ENCODE measurements at regions not wholly inside any gene's neighbourhood (a gene's known extent, or its start where the extent isn't known, plus 50 kb on each side); places are given as distances from the start of the nearest gene placed in this dataset.

DNA sequence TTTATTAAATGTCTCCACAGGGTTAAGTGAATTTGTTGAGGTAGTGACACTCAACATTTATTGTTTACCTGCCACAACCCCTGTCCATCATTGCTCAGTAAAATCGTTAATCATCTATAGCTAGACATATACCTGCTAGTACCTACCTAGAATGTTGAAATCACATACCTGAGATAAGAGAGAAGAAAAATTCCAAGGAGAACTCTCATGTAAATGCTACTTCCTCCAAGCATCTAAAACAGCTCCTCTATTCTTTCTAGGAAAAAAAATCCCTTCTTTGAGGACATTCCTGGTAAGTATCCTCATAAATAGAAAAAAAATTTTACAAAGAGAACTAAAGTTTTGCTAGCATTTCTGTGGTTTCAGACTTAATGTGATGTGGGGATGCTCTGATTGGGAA is 325.1 kb downstream of the DAD1 start:
- TF ChIP-seq MTF2 (CRISPR knock-in tag; IDR thresholded peaks at IDR 0.05; ENCODE audit: borderline replicate concordance) (no peak), ZFP82 (CRISPR knock-in tag; IDR thresholded peaks at IDR 0.05; ENCODE audit: borderline replicate concordance) (no peak), NFIC (IDR thresholded peaks at IDR 0.05; ENCODE audit: low read length) (no peak), DNMT1 (CRISPR knock-in tag; IDR thresholded peaks at IDR 0.05) (no peak), ZNF782 (CRISPR knock-in tag; IDR thresholded peaks at IDR 0.05; ENCODE audit: borderline replicate concordance) (no peak), MXI1 (IDR thresholded peaks at IDR 0.05; ENCODE audit: borderline replicate concordance, low read depth, low read length) (no peak), POLR2AphosphoS2 (IDR thresholded peaks at IDR 0.05; ENCODE audit: low read depth, low read length) (no peak), POLR2AphosphoS5 (IDR thresholded peaks at IDR 0.05; ENCODE audit: low read depth, low read length) (no peak), POLR2A (IDR thresholded peaks at IDR 0.05; ENCODE audit: insufficient read depth in 1 of 2, low read depth in 2 of 2, low read length in 2 of 2) (no peak), GATA4 (IDR thresholded peaks at IDR 0.05; ENCODE audit: borderline replicate concordance, low read depth) (no peak)
- TF ChIP-seq, protein P1, sequence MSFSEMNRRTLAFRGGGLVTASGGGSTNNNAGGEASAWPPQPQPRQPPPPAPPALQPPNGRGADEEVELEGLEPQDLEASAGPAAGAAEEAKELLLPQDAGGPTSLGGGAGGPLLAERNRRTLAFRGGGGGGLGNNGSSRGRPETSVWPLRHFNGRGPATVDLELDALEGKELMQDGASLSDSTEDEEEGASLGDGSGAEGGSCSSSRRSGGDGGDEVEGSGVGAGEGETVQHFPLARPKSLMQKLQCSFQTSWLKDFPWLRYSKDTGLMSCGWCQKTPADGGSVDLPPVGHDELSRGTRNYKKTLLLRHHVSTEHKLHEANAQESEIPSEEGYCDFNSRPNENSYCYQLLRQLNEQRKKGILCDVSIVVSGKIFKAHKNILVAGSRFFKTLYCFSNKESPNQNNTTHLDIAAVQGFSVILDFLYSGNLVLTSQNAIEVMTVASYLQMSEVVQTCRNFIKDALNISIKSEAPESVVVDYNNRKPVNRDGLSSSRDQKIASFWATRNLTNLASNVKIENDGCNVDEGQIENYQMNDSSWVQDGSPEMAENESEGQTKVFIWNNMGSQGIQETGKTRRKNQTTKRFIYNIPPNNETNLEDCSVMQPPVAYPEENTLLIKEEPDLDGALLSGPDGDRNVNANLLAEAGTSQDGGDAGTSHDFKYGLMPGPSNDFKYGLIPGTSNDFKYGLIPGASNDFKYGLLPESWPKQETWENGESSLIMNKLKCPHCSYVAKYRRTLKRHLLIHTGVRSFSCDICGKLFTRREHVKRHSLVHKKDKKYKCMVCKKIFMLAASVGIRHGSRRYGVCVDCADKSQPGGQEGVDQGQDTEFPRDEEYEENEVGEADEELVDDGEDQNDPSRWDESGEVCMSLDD (CRISPR knock-in tag; IDR thresholded peaks at IDR 0.05; ENCODE audit: borderline replicate concordance), result no peak
- TF ChIP-seq, protein P2, sequence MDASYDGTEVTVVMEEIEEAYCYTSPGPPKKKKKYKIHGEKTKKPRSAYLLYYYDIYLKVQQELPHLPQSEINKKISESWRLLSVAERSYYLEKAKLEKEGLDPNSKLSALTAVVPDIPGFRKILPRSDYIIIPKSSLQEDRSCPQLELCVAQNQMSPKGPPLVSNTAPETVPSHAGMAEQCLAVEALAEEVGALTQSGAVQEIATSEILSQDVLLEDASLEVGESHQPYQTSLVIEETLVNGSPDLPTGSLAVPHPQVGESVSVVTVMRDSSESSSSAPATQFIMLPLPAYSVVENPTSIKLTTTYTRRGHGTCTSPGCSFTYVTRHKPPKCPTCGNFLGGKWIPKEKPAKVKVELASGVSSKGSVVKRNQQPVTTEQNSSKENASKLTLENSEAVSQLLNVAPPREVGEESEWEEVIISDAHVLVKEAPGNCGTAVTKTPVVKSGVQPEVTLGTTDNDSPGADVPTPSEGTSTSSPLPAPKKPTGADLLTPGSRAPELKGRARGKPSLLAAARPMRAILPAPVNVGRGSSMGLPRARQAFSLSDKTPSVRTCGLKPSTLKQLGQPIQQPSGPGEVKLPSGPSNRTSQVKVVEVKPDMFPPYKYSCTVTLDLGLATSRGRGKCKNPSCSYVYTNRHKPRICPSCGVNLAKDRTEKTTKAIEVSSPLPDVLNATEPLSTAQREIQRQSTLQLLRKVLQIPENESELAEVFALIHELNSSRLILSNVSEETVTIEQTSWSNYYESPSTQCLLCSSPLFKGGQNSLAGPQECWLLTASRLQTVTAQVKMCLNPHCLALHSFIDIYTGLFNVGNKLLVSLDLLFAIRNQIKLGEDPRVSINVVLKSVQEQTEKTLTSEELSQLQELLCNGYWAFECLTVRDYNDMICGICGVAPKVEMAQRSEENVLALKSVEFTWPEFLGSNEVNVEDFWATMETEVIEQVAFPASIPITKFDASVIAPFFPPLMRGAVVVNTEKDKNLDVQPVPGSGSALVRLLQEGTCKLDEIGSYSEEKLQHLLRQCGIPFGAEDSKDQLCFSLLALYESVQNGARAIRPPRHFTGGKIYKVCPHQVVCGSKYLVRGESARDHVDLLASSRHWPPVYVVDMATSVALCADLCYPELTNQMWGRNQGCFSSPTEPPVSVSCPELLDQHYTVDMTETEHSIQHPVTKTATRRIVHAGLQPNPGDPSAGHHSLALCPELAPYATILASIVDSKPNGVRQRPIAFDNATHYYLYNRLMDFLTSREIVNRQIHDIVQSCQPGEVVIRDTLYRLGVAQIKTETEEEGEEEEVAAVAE (CRISPR knock-in tag; IDR thresholded peaks at IDR 0.05; ENCODE audit: borderline replicate concordance), result no peak
- TF ChIP-seq, protein P3, sequence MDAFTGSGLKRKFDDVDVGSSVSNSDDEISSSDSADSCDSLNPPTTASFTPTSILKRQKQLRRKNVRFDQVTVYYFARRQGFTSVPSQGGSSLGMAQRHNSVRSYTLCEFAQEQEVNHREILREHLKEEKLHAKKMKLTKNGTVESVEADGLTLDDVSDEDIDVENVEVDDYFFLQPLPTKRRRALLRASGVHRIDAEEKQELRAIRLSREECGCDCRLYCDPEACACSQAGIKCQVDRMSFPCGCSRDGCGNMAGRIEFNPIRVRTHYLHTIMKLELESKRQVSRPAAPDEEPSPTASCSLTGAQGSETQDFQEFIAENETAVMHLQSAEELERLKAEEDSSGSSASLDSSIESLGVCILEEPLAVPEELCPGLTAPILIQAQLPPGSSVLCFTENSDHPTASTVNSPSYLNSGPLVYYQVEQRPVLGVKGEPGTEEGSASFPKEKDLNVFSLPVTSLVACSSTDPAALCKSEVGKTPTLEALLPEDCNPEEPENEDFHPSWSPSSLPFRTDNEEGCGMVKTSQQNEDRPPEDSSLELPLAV (CRISPR knock-in tag; conservative IDR thresholded peaks at IDR 0.05; ENCODE audit: low read depth), result no peak
- TF ChIP-seq, protein P4, sequence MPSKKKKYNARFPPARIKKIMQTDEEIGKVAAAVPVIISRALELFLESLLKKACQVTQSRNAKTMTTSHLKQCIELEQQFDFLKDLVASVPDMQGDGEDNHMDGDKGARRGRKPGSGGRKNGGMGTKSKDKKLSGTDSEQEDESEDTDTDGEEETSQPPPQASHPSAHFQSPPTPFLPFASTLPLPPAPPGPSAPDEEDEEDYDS (CRISPR knock-in tag; IDR thresholded peaks at IDR 0.05), result no peak

Measured in HepG2 (cell line).